ENCODE measurements at regions not wholly inside any gene's neighbourhood (a gene's known extent, or its start where the extent isn't known, plus 50 kb on each side); places are given as distances from the start of the nearest gene placed in this dataset.

- no peak for TF ChIP-seq CTCF (conservative IDR thresholded peaks at IDR 0.05)
- TF ChIP-seq ZFX (IDR thresholded peaks at IDR 0.05), result no peak
- peak overlapping the region; percentile 18; the same call in 1 of the 2 replicates for H3K27ac ChIP-seq
These were observed 221.4 kb downstream of the SPATA31D1 start for GRCh38 chr9:82209797-82210470.

GRCh38 chr9:82212885-82213284, 224.3 kb downstream of the SPATA31D1 start:
- TF ChIP-seq ZFX (IDR thresholded peaks at IDR 0.05) (no peak), CTCF (conservative IDR thresholded peaks at IDR 0.05) (no peak)
- no peak overlapping the region for H3K27ac ChIP-seq

- H3K27ac ChIP-seq, result no peak overlapping the region
- TF ChIP-seq CTCF (conservative IDR thresholded peaks at IDR 0.05) (no peak), ZFX (IDR thresholded peaks at IDR 0.05) (no peak)
These were observed 227.9 kb downstream of the SPATA31D1 start for GRCh38 chr9:82216435-82216834.

GRCh38 chr9:82223442-82223841, 234.9 kb downstream of the SPATA31D1 start:
- H3K27ac ChIP-seq, result no peak overlapping the region
- no peak for TF ChIP-seq CTCF (conservative IDR thresholded peaks at IDR 0.05)
- TF ChIP-seq ZFX (IDR thresholded peaks at IDR 0.05), result no peak

GRCh38 chr9:82231411-82231810, 242.8 kb downstream of the SPATA31D1 start:
- H3K27ac ChIP-seq, result no peak overlapping the region
- TF ChIP-seq ZFX (IDR thresholded peaks at IDR 0.05), result no peak
- TF ChIP-seq CTCF (conservative IDR thresholded peaks at IDR 0.05), result no peak

GRCh38 chr9:82234160-82234943, 245.8 kb downstream of the SPATA31D1 start:
- no peak overlapping the region for H3K27ac ChIP-seq
- TF ChIP-seq ZFX (IDR thresholded peaks at IDR 0.05) (no peak), CTCF (conservative IDR thresholded peaks at IDR 0.05) (no peak)

GRCh38 chr9:82242285-82242963, 253.9 kb downstream of the SPATA31D1 start:
- H3K27ac ChIP-seq, result no peak overlapping the region
- TF ChIP-seq ZFX (IDR thresholded peaks at IDR 0.05) (no peak), CTCF (conservative IDR thresholded peaks at IDR 0.05) (no peak)
